Parathyroid adenoma (tissue), 2 donors: ENCODE measurements at regions not wholly inside any gene's neighbourhood (a gene's known extent, or its start where the extent isn't known, plus 50 kb on each side); places are given as distances from the start of the nearest gene placed in this dataset.

Experiments
- H2AFZ ChIP-seq: fragments of 300-600 bp; sonication (generic); one replicate; pipeline ENCODE4 v1.7.0; 2017; ENCODE audit warnings: antibody characterized with exemption, mild to moderate bottlenecking
- H3K27ac ChIP-seq: fragments of 300-600 bp; sonication (generic); one replicate; pipeline ENCODE4 v1.7.0; 2017
- H3K27me3 ChIP-seq: fragments of 300-600 bp; sonication (generic); one replicate; pipeline ENCODE4 v1.7.0; 2017; ENCODE audit warnings: low read length; ENCODE audit not compliant: control insufficient read depth, insufficient read depth
- H3K36me3 ChIP-seq: fragments of 300-600 bp; sonication (generic); one replicate; pipeline ENCODE4 v1.7.0; 2017; ENCODE audit warnings: low read length; ENCODE audit not compliant: control insufficient read depth, insufficient read depth
- H3K4me1 ChIP-seq: fragments of 300-600 bp; sonication (generic); one replicate; pipeline ENCODE4 v1.7.0; 2017; ENCODE audit warnings: control low read depth
- H3K4me2 ChIP-seq: fragments of 300-600 bp; sonication (generic); one replicate; pipeline ENCODE4 v1.7.0; 2017; ENCODE audit warnings: low read length
- H3K4me3 ChIP-seq: fragments of 300-600 bp; sonication (generic); one replicate; pipeline ENCODE4 v1.7.0; 2017; ENCODE audit warnings: low read depth, low read length
- H3K79me2 ChIP-seq: fragments of 300-600 bp; sonication (generic); one replicate; pipeline ENCODE4 v1.7.0; 2017; ENCODE audit warnings: control low read depth
- H3K9ac ChIP-seq: fragments of 300-600 bp; sonication (generic); one replicate; pipeline ENCODE4 v1.7.0; 2017; ENCODE audit warnings: mild to moderate bottlenecking
- H3K9me3 ChIP-seq: fragments of 300-600 bp; sonication (generic); one replicate; pipeline ENCODE4 v1.7.0; 2017; ENCODE audit warnings: low read length; ENCODE audit not compliant: control insufficient read depth
- TF ChIP-seq, protein P1 (sequence below): fragments of 300-600 bp; sonication (generic); IDR thresholded peaks from one replicate; pipeline ENCODE4 v1.7.0; 2017; ENCODE audit warnings: antibody characterized with exemption, mild to moderate bottlenecking
- donor health status: primary hyperparathyroidism.

DNA sequence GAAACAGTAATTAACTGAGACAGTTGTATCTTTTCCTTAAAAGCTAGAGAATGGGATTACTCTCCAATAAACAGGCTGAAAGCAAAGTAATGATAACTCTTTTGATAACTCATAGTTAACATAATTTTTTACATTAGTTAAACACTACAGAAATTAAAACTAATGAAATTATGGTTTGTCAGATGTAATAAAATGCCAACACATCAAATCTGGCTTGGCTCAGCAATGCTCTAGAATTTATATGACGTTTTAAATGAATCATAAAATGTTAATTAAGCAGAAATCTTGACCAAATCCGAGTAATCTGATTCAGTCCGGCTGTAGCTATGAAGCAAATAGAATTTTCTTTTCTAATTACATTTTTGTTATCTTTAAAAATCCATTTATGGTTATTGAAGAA, 244.2 kb upstream of the NR3C2 start:
- no peaks in the 10 kb centered on the region for H3K27me3 ChIP-seq
- no peak overlapping the region for H3K4me2 ChIP-seq
- no peak overlapping the region for H3K27ac ChIP-seq
- no peak overlapping the region for H3K4me3 ChIP-seq
- no peaks in the 10 kb centered on the region for H3K36me3 ChIP-seq
- no peak overlapping the region for H3K9ac ChIP-seq
- no peaks in the 10 kb centered on the region for H3K4me1 ChIP-seq
- TF ChIP-seq, protein P1, sequence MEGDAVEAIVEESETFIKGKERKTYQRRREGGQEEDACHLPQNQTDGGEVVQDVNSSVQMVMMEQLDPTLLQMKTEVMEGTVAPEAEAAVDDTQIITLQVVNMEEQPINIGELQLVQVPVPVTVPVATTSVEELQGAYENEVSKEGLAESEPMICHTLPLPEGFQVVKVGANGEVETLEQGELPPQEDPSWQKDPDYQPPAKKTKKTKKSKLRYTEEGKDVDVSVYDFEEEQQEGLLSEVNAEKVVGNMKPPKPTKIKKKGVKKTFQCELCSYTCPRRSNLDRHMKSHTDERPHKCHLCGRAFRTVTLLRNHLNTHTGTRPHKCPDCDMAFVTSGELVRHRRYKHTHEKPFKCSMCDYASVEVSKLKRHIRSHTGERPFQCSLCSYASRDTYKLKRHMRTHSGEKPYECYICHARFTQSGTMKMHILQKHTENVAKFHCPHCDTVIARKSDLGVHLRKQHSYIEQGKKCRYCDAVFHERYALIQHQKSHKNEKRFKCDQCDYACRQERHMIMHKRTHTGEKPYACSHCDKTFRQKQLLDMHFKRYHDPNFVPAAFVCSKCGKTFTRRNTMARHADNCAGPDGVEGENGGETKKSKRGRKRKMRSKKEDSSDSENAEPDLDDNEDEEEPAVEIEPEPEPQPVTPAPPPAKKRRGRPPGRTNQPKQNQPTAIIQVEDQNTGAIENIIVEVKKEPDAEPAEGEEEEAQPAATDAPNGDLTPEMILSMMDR: no peak
- no peak overlapping the region for H2AFZ ChIP-seq
- H3K79me2 ChIP-seq: no peaks in the 10 kb centered on the region
- no peaks in the 10 kb centered on the region for H3K9me3 ChIP-seq

DNA sequence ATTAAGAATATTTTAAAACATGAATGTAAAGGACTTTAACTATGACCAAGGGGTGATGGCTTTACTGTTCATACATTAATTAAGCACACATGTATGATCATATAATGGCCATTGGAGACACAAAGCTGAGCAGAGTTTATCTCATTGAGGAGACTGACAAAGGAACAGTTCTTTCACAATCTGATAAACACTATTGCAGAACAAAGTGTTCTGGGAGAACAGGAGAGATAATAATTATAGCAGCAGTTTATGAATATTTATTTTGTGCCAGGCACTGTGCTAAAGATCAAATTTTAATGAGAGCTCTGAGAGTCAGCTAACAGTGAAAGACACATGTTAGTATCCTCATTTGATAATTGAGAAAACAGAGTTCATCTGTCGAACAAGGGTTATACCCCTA, 242.4 kb upstream of the NR3C2 start:
- Histone ChIP-seq H3K9me3 (no peaks in the 10 kb centered on the region), H3K4me1 (no peaks in the 10 kb centered on the region), H3K36me3 (no peaks in the 10 kb centered on the region), H3K27ac (no peak overlapping the region), H3K4me2 (no peak overlapping the region), H2AFZ (no peak overlapping the region), H3K4me3 (no peak overlapping the region), H3K27me3 (no peaks in the 10 kb centered on the region), H3K9ac (no peak overlapping the region), H3K79me2 (no peaks in the 10 kb centered on the region)
- TF ChIP-seq, protein P1: no peak

DNA sequence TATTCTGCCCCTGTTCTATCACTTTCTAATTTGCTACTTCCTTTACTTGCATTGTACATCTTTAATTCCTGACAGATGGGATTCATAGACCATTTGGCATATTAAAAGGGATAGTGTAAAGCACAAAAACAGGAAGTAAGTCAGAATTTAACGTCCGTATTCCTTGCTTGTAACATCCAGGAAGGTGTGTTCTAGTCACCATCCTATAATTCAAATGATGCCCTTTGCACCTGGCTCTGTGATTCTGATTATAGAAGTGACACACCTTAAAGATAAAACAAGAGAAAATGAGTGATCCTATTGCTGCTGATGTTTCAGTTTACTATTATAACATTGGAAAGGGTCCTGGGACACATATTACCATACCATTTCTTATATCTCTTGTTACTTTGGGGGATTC, 238.7 kb upstream of the NR3C2 start:
- no peaks in the 10 kb centered on the region for H3K4me1 ChIP-seq
- no peak overlapping the region for H3K27ac ChIP-seq
- no peaks in the 10 kb centered on the region for H3K79me2 ChIP-seq
- H3K27me3 ChIP-seq: no peaks in the 10 kb centered on the region
- H3K36me3 ChIP-seq: no peaks in the 10 kb centered on the region
- TF ChIP-seq, protein P1: no peak
- no peak overlapping the region for H3K4me3 ChIP-seq
- H3K4me2 ChIP-seq: no peak overlapping the region
- H3K9me3 ChIP-seq: no peaks in the 10 kb centered on the region
- H3K9ac ChIP-seq: no peak overlapping the region
- H2AFZ ChIP-seq: no peak overlapping the region

DNA sequence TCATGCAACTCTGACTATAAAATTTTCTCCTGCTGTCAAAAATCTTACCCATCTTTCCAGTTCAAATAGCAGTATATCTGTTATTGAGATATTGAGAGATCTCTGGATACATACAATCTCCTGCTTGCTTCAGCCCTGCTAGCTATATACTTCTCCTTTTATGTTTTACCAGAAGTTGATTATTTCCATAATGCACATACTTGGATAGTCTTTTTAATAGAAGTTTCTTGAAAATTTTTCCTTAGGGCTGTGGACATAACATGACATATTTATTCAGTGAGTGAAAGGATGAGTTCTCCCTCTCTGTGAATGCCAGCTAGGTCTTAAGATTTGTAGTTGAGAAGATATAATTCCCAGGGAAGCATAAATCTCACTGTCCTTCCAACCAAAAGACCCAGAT, 234.1 kb upstream of the NR3C2 start:
- Histone ChIP-seq H3K36me3 (no peaks in the 10 kb centered on the region), H3K79me2 (no peaks in the 10 kb centered on the region), H3K27ac (no peak overlapping the region), H3K4me3 (no peak overlapping the region), H3K4me1 (no peaks in the 10 kb centered on the region), H3K27me3 (no peaks in the 10 kb centered on the region), H2AFZ (no peak overlapping the region), H3K9me3 (no peaks in the 10 kb centered on the region), H3K9ac (no peak overlapping the region), H3K4me2 (no peak overlapping the region)
- TF ChIP-seq, protein P1: no peak

DNA sequence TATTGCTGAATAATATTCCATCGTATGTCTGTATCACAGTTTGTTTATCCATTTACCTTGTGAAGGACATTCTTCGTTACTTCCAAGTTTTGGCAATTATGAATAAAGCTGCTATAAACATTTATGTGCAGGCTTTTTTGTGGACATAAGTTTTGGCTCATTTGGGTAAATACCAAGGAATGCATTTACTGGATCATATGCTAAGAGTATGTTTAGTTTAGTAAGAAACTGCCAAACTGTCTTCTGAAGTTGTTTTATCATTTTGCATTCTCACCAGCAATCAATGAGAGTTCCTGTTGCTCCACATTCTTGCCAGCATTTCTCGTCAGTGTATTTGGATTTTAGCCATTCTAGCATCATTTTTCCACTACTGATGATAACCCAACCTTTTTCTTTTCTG, 232.7 kb upstream of the NR3C2 start:
- Histone ChIP-seq H3K4me2 (no peak overlapping the region), H3K27me3 (no peaks in the 10 kb centered on the region), H3K27ac (no peak overlapping the region), H3K4me1 (no peaks in the 10 kb centered on the region), H3K9me3 (no peaks in the 10 kb centered on the region), H3K36me3 (no peaks in the 10 kb centered on the region), H3K9ac (no peak overlapping the region), H3K79me2 (no peaks in the 10 kb centered on the region), H2AFZ (no peak overlapping the region), H3K4me3 (no peak overlapping the region)
- TF ChIP-seq, protein P1: no peak
